ENCODE measurements at regions not wholly inside any gene's neighbourhood (a gene's known extent, or its start where the extent isn't known, plus 50 kb on each side); places are given as distances from the start of the nearest gene placed in this dataset.
A peak's percentile ranks its signal among the peaks of the same experiment; 100 is the strongest.

DNA sequence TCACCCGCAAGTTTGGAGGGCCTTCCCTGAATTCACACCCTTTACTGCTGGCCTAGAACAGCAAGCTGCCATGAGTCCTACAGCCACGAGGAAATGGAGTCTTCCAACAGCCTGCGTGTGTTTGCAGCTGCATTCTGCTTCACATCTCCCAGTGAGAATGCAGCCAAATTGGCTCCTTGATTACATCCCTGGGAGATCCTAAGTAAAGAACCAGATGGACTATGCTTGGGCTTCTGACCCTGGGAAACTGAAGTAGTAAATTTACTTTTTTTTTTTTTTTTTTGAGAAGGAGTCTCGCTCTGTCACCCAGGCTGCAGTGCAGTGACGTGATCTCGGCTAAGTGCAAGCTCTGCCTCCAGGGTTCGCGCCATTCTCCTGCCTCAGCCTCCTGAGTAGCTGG lies 617.0 kb upstream of the CDH18 start:
- Histone ChIP-seq H2AFZ (replicated peaks) (no peak overlapping the region), H3K79me2 (ENCODE audit: low read depth) (no peaks in the 10 kb centered on the region), H3K27me3 (no peaks in the 10 kb centered on the region), H3K9me3 (ENCODE audit: low read depth) (no peaks in the 10 kb centered on the region), H4K20me1 (ENCODE audit: low read depth) (no peaks in the 10 kb centered on the region), H3K4me2 (no peak overlapping the region), H3K9ac (no peak overlapping the region), H3K4me3 (no peak overlapping the region), H3K27ac (no peak overlapping the region), H3K36me3 (no peaks in the 10 kb centered on the region), H3F3A (ENCODE audit: low read depth) (peaks cover 13% of the 10 kb centered on the region), H3K4me1 (peaks cover 17% of the 10 kb centered on the region)
- peaks cover 33% of the 10 kb centered on the region for H3K9me3 Mint-ChIP-seq
- no peak for TF ChIP-seq EZH2 (IDR thresholded peaks at IDR 0.05)
- no peak overlapping the region for H3K4me3 Mint-ChIP-seq
- peaks cover 13% of the 10 kb centered on the region for H3K36me3 Mint-ChIP-seq
- no peak for DNase-seq (ENCODE audit: low spot score)
- no peak overlapping the region for H3K27ac Mint-ChIP-seq
- H3K27me3 Mint-ChIP-seq (ENCODE audit: insufficient read depth, low read depth): no peaks in the 10 kb centered on the region
- peaks cover 40% of the 10 kb centered on the region for H3K4me1 Mint-ChIP-seq

DNA sequence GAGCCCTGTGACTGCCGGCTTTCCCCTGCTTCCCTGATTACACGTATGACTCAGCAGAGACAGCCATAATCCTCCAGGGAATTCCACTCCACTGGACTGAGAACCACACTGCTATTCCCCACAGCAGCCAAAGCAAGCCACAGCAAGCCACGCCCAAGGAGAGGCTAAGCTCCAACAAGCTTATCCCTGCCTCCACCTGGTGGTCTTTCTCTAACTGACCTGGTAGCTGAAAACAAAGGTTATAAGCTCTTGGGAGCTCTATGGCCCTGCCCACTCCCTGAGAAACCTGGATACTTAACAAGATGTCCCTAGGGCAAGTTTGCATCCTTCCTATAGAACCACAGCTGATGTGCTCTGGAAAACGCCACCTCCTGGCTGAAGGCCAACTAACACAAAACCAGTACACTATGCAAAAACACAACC lies 613.7 kb upstream of the CDH18 start:
- Histone ChIP-seq H3K9me3 (ENCODE audit: low read depth) (no peaks in the 10 kb centered on the region), H3K27ac (no peak overlapping the region), H3K27me3 (no peaks in the 10 kb centered on the region), H3K4me3 (no peak overlapping the region), H3K36me3 (no peaks in the 10 kb centered on the region), H2AFZ (replicated peaks) (no peak overlapping the region), H3K79me2 (ENCODE audit: low read depth) (no peaks in the 10 kb centered on the region), H3F3A (ENCODE audit: low read depth) (no peaks in the 10 kb centered on the region), H3K9ac (no peak overlapping the region), H4K20me1 (ENCODE audit: low read depth) (no peaks in the 10 kb centered on the region), H3K4me1 (no peaks in the 10 kb centered on the region), H3K4me2 (no peak overlapping the region)
- Mint-ChIP-seq H3K4me1 (peaks cover 30% of the 10 kb centered on the region), H3K27me3 (ENCODE audit: insufficient read depth, low read depth) (no peaks in the 10 kb centered on the region), H3K36me3 (peaks cover 13% of the 10 kb centered on the region), H3K4me3 (no peak overlapping the region), H3K27ac (peak overlapping the region; percentile 7), H3K9me3 (peaks cover 34% of the 10 kb centered on the region)
- DNase-seq (ENCODE audit: low spot score): peak; percentile 25
- TF ChIP-seq, protein P1, sequence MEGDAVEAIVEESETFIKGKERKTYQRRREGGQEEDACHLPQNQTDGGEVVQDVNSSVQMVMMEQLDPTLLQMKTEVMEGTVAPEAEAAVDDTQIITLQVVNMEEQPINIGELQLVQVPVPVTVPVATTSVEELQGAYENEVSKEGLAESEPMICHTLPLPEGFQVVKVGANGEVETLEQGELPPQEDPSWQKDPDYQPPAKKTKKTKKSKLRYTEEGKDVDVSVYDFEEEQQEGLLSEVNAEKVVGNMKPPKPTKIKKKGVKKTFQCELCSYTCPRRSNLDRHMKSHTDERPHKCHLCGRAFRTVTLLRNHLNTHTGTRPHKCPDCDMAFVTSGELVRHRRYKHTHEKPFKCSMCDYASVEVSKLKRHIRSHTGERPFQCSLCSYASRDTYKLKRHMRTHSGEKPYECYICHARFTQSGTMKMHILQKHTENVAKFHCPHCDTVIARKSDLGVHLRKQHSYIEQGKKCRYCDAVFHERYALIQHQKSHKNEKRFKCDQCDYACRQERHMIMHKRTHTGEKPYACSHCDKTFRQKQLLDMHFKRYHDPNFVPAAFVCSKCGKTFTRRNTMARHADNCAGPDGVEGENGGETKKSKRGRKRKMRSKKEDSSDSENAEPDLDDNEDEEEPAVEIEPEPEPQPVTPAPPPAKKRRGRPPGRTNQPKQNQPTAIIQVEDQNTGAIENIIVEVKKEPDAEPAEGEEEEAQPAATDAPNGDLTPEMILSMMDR (IDR thresholded peaks at IDR 0.05): peak; percentile 43
- TF ChIP-seq EZH2 (IDR thresholded peaks at IDR 0.05): no peak

DNA sequence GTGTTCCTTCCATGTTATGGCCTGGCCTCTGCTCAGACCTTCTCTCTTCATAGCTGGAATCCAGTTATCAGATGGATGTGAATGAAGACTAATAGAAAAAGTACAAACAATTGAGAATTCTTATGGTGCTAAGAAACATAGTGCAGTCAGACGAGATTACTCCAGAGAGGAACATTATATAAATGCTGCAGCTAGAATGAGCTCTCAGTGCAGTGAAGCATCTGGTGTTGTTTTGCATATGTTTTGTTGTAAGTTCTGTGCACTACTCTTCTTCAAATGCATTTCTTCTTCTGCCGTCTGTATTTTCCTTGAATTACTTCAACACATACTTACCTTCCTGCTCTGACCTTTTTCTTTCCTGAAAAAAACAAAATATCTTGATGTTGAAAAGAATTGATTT lies 602.4 kb upstream of the CDH18 start:
- Histone ChIP-seq H3K4me2 (no peak overlapping the region), H3K27me3 (no peaks in the 10 kb centered on the region), H4K20me1 (ENCODE audit: low read depth) (no peaks in the 10 kb centered on the region), H3K4me1 (no peaks in the 10 kb centered on the region), H2AFZ (replicated peaks) (no peak overlapping the region), H3K36me3 (no peaks in the 10 kb centered on the region), H3F3A (ENCODE audit: low read depth) (no peaks in the 10 kb centered on the region), H3K9me3 (ENCODE audit: low read depth) (no peaks in the 10 kb centered on the region), H3K4me3 (no peak overlapping the region), H3K9ac (no peak overlapping the region), H3K27ac (no peak overlapping the region), H3K79me2 (ENCODE audit: low read depth) (no peaks in the 10 kb centered on the region)
- Mint-ChIP-seq H3K4me3 (no peak overlapping the region), H3K27me3 (ENCODE audit: insufficient read depth, low read depth) (peaks cover 2% of the 10 kb centered on the region), H3K9me3 (no peaks in the 10 kb centered on the region), H3K4me1 (peaks cover 4% of the 10 kb centered on the region), H3K27ac (no peak overlapping the region), H3K36me3 (no peaks in the 10 kb centered on the region)
- DNase-seq (ENCODE audit: low spot score): no peak
- TF ChIP-seq, protein P1 (IDR thresholded peaks at IDR 0.05): no peak
- TF ChIP-seq EZH2 (IDR thresholded peaks at IDR 0.05): no peak
- TF ChIP-seq EZH2phosphoT487 (IDR thresholded peaks at IDR 0.05): no peak

DNA sequence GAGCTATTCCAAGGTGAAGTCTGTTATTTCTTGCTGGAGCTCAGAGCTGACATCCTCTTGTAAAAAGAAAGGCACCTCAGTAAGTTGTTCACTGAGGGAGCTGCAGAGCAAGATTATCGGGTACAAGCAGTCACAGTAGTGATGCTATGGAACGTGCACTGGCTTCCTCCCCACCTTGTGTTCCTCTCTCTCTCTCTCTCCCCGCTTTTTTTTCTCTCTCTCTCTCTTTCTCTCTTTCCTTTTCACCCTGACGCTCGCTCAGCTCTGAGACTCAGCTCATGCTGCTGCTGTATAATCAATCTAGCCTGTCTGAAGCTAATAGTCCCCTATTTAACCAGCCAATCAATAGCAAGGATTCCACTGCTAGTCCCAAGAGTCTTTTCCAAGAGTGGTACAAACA lies 587.6 kb upstream of the CDH18 start:
- peak; percentile 24 for DNase-seq (ENCODE audit: low spot score)
- no peak overlapping the region for H3K4me3 ChIP-seq
- H3K36me3 Mint-ChIP-seq: peaks cover 4% of the 10 kb centered on the region

More for the DNA sequence above, 587.6 kb upstream of the CDH18 start:
- Histone ChIP-seq H2AFZ (replicated peaks) (peak overlapping the region; percentile 70), H3K4me1 (peaks cover 20% of the 10 kb centered on the region), H3K9ac (no peak overlapping the region), H3K4me2 (peak overlapping the region; percentile 28), H3K9me3 (ENCODE audit: low read depth) (no peaks in the 10 kb centered on the region), H4K20me1 (ENCODE audit: low read depth) (no peaks in the 10 kb centered on the region), H3K79me2 (ENCODE audit: low read depth) (no peaks in the 10 kb centered on the region), H3K27me3 (no peaks in the 10 kb centered on the region), H3K27ac (no peak overlapping the region), H3K36me3 (no peaks in the 10 kb centered on the region), H3F3A (ENCODE audit: low read depth) (peaks cover 4% of the 10 kb centered on the region)
- Mint-ChIP-seq H3K4me1 (peaks cover 31% of the 10 kb centered on the region), H3K27me3 (ENCODE audit: insufficient read depth, low read depth) (no peaks in the 10 kb centered on the region), H3K4me3 (peak overlapping the region; percentile 86), H3K27ac (peak overlapping the region; percentile 79), H3K9me3 (peaks cover 11% of the 10 kb centered on the region)
- TF ChIP-seq EZH2 (IDR thresholded peaks at IDR 0.05): no peak
- TF ChIP-seq, protein P1 (IDR thresholded peaks at IDR 0.05): no peak
- TF ChIP-seq EZH2phosphoT487 (IDR thresholded peaks at IDR 0.05): no peak

Data from neural progenitor cell (in vitro differentiated cells).